PC-9 (cell line): ENCODE measurements at regions not wholly inside any gene's neighbourhood (a gene's known extent, or its start where the extent isn't known, plus 50 kb on each side); places are given as distances from the start of the nearest gene placed in this dataset.

Experiments
- BruUV-seq: library from RNA; stranded (reverse); fragments of 400-500 nt; replicated peaks from 2 replicates; lab custom pipeline; 2021; lab: Mats Ljungman, UMichigan
- CTCF ChIA-PET: fragments of 300-600 bp; sonication (Branson Sonifier 250); formaldehyde crosslinking; loops from one replicate; lab custom pipeline; 2022; ENCODE audit warnings: antibody characterized with exemption; lab: Charles Lee
- POLR2A ChIA-PET: fragments of 300-600 bp; sonication (Branson Sonifier 250); formaldehyde crosslinking; loops from one replicate; lab custom pipeline; 2022; ENCODE audit warnings: antibody characterized with exemption; ENCODE audit not compliant: unreplicated experiment; lab: Charles Lee
- DNase-seq, 2 experiments: peaks; one replicate each; pipeline versions ENCODE4 v3.0.0 to v3.0.0-alpha.2; 2015 to 2022; ENCODE audit warnings: mixed read lengths in 1 of 2
- H2AFZ ChIP-seq: fragments of 200-600 bp; sonication (generic); 2 replicates; pipeline ENCODE4 v1.8.1; 2017; ENCODE audit warnings: antibody characterized with exemption
- H3F3A ChIP-seq: fragments of 200-600 bp; sonication (generic); 2 replicates; pipeline ENCODE4 v1.8.1; 2017; ENCODE audit warnings: antibody characterized with exemption, mild to moderate bottlenecking, low read depth; ENCODE audit not compliant: insufficient read depth
- H3K27ac ChIP-seq: fragments of 200-600 bp; sonication (generic); 2 replicates; pipeline ENCODE4 v1.6.1; 2016; ENCODE audit warnings: mixed run types
- H3K27me3 ChIP-seq: fragments of 200-600 bp; sonication (generic); 2 replicates; pipeline ENCODE4 v1.6.1; 2016; ENCODE audit warnings: low read depth, mixed run types; ENCODE audit not compliant: insufficient read depth
- H3K36me3 ChIP-seq: fragments of 200-600 bp; sonication (generic); 2 replicates; pipeline ENCODE4 v1.6.1; 2016; ENCODE audit warnings: low read depth, mixed run types
- H3K4me1 ChIP-seq: fragments of 200-600 bp; sonication (generic); replicated peaks from 2 replicates; pipeline ENCODE4 v1.6.1; 2016; ENCODE audit warnings: mixed run types; ENCODE audit not compliant: insufficient read depth
- H3K4me2 ChIP-seq: fragments of 200-600 bp; sonication (generic); 2 replicates; pipeline ENCODE4 v1.6.1; 2017; ENCODE audit warnings: mixed run types
- H3K4me3 ChIP-seq: fragments of 200-600 bp; sonication (generic); 2 replicates; pipeline ENCODE4 v1.6.1; 2016; ENCODE audit warnings: mixed run types
- H3K79me2 ChIP-seq: fragments of 200-600 bp; sonication (generic); 2 replicates; pipeline ENCODE4 v1.6.1; 2017; ENCODE audit warnings: low read depth, mixed run types
- H3K9me2 ChIP-seq: fragments of 200-600 bp; sonication (generic); 2 replicates; pipeline ENCODE4 v1.8.1; 2017; ENCODE audit warnings: mild to moderate bottlenecking; ENCODE audit not compliant: insufficient read depth
- H3K9me3 ChIP-seq: fragments of 200-600 bp; sonication (generic); 2 replicates; pipeline ENCODE4 v1.8.1; 2016; ENCODE audit warnings: low read depth; ENCODE audit not compliant: insufficient read depth
- H4K20me1 ChIP-seq: fragments of 200-600 bp; sonication (generic); 2 replicates; pipeline ENCODE4 v1.8.1; 2017; ENCODE audit not compliant: insufficient read depth
- CTCF ChIP-seq: fragments of 200-600 bp; sonication (generic); conservative IDR thresholded peaks from 2 replicates; pipeline ENCODE4 v1.6.1; 2017; ENCODE audit warnings: mixed run types, antibody characterized with exemption, mild to moderate bottlenecking, moderate library complexity
- EZH2 ChIP-seq: fragments of 200-600 bp; sonication (generic); IDR thresholded peaks from 2 replicates; pipeline ENCODE4 v1.8.0; 2017; ENCODE audit warnings: antibody characterized with exemption, low read depth
- intact Hi-C: fragments of 100-400 bp; cut with micrococcal nuclease; formaldehyde crosslinking; loops from one replicate; pipeline ENCODE4 v1.10.0; 2022; ENCODE audit not compliant: unreplicated experiment

DNA sequence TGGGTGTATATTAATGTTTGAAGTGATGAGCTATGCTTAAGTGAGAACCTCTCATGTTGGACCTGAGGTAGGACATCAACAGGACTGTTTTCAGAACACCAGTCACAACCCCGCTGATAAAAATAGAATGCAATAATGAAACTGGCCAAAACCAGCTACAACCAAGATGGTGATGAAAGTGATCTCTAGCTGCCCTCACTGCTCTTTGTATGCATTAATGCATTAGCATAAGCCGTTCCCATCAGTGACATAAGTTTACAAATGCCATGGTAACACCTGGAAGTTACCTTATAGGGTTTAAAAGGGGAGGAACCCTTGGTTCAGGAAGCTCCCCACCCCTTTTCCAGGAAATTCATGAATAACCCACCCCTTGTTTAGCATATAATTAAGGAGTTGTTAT, 672.5 kb upstream of the EEF2KMT start:
- Histone ChIP-seq H3K9me3 (no peaks in the 10 kb centered on the region), H3F3A (no peaks in the 10 kb centered on the region), H3K9me2 (no peaks in the 10 kb centered on the region), H3K27me3 (peaks cover 36% of the 10 kb centered on the region), H3K4me2 (no peak overlapping the region), H3K36me3 (no peaks in the 10 kb centered on the region), H3K4me3 (no peak overlapping the region), H2AFZ (no peak overlapping the region), H3K27ac (no peak overlapping the region), H3K79me2 (no peaks in the 10 kb centered on the region), H4K20me1 (no peaks in the 10 kb centered on the region), H3K4me1 (no peaks in the 10 kb centered on the region)
- TF ChIP-seq EZH2: no peak
- no peak for TF ChIP-seq CTCF
- BruUV-seq: no TSS peak
- intact Hi-C loops: no loop called here
- no peak for DNase-seq
- POLR2A ChIA-PET: no interaction called here
- CTCF ChIA-PET: no interaction called here

GRCh38 chr16:5769513-5769912, 671.9 kb upstream of the EEF2KMT start:
- intact Hi-C loops: no loop called here
- H3K4me3 ChIP-seq: no peak overlapping the region
- H2AFZ ChIP-seq: no peak overlapping the region
- no peaks in the 10 kb centered on the region for H3K36me3 ChIP-seq
- TF ChIP-seq CTCF (no peak), EZH2 (no peak)
- ChIA-PET POLR2A (no interaction called here), CTCF (no interaction called here)
- DNase-seq: no peak
- H3K27me3 ChIP-seq: peaks cover 36% of the 10 kb centered on the region
- BruUV-seq: no TSS peak
- H3K9me3 ChIP-seq: no peaks in the 10 kb centered on the region
- H3F3A ChIP-seq: no peaks in the 10 kb centered on the region
- no peak overlapping the region for H3K4me2 ChIP-seq
- no peaks in the 10 kb centered on the region for H3K79me2 ChIP-seq
- H3K9me2 ChIP-seq: no peaks in the 10 kb centered on the region
- no peak overlapping the region for H3K27ac ChIP-seq
- H4K20me1 ChIP-seq: no peaks in the 10 kb centered on the region
- no peaks in the 10 kb centered on the region for H3K4me1 ChIP-seq

- DNase-seq: no peak
- Histone ChIP-seq H3K4me1 (no peaks in the 10 kb centered on the region), H3K9me3 (no peaks in the 10 kb centered on the region), H3F3A (no peaks in the 10 kb centered on the region), H3K27ac (no peak overlapping the region), H3K9me2 (no peaks in the 10 kb centered on the region), H3K4me3 (no peak overlapping the region), H2AFZ (no peak overlapping the region), H3K27me3 (peaks cover 38% of the 10 kb centered on the region), H4K20me1 (no peaks in the 10 kb centered on the region), H3K4me2 (no peak overlapping the region), H3K36me3 (no peaks in the 10 kb centered on the region), H3K79me2 (no peaks in the 10 kb centered on the region)
- POLR2A ChIA-PET: no interaction called here
- CTCF ChIA-PET: no interaction called here
- TF ChIP-seq CTCF (no peak), EZH2 (no peak)
- intact Hi-C loops: no loop called here
- BruUV-seq: no TSS peak
Measured at GRCh38 chr16:5768445-5768844, 670.9 kb upstream of the EEF2KMT start.
